Stimulated activated CD4-positive, alpha-beta T cell treated with anti-CD3 and anti-CD28 coated beads, Interleukin-1b, Interleukin-23, amount 100 ng/mL, for 48 hours (primary cell): ENCODE measurements at regions not wholly inside any gene's neighbourhood (a gene's known extent, or its start where the extent isn't known, plus 50 kb on each side); places are given as distances from the start of the nearest gene placed in this dataset.

Experiments used
- DNase-seq: peaks from one replicate; pipeline ENCODE4 v3.0.0-alpha.2; 2020

DNA sequence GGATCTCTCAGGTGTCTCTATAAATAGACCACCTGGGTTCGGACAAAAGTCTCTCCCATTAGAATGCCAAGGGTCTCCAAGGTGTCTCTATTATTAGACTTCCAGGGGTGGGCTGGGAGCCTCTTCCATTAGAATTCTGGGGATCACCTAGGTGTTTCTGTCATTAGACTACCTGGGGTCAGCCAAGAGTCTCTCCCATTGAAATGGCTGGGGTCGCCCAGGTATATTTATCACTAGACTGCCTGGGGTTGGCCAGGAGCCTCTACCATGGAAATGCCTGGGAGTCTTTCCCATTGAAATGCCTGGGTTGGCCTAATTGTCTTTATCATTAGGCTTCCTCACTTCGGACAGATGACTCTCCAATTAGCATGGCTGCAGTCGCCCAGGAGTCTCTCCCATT is 1565.5 kb downstream of the UQCRFS1 start:
- DNase-seq, result no peak

DNA sequence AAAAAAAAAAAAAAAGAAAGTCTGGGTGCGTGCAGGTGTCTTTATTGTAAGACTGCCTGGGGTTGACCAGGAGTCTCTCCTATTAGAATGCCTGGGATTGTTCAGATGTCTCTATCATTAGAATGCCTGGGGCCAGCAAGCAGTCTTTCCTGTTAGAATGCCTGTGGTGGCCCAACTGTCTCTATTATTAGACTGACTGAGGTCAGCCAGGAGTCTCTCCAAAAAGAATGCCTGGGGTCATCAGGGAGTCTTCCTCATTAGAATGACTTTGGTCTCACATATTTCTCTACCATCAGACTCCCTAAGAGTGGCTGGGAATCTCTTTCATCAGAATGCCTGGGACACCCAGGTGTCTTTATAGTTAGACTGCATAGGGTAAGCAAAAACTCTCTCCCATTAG is 1577.5 kb downstream of the UQCRFS1 start:
- DNase-seq, result no peak

DNA sequence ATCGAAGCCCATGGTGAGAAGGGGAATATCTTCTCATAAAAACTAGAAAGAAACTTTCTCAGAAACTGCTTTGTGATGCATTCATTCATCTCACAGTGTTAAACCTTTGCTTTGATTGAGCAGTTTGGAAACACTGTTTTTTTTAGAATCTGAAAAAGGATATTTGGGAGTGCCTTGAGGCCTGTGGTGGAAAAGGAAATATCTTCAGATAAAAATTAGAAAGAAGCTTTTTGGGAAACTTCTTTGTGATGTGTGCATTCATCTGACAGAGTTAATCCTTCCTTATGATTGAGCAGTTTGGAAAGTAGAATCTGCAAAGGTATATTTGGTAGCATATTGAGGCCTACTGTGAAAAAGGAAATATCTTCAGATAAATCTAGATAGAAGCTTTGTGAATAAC is 1594.9 kb downstream of the UQCRFS1 start:
- no peak for DNase-seq

DNA sequence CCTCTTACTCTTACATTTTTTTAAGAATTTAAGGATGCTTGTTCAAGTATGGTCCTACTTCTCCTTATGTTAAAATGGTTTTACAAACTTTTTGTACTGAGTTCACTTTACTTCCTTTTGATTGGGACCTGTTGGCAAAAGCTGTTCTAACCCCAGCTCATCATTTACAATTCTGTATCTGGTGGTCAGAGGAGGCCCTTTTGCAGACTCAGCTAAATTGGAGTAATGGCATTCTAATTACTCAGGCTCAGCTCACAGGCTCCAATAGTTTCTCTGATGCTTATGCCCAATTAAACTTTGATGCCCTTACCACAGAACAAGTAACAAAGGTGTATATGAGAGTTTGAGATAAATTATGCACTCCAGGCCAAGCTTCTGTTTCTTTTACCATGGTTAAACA is 1632.0 kb downstream of the UQCRFS1 start:
- no peak for DNase-seq
